Type B pancreatic cell (in vitro differentiated cells): ENCODE measurements at regions not wholly inside any gene's neighbourhood (a gene's known extent, or its start where the extent isn't known, plus 50 kb on each side); places are given as distances from the start of the nearest gene placed in this dataset.
A peak's percentile ranks its signal among the peaks of the same experiment; 100 is the strongest.

Experiments
- DNase-seq: peaks from one replicate; pipeline ENCODE4 v3.0.0; 2021; ENCODE audit warnings: mixed read lengths; ENCODE audit not compliant: unreplicated experiment; ENCODE audit errors: extremely low spot score
- H3K27ac Mint-ChIP-seq: 2 replicates; pipeline ENCODE4 v1.8.0; 2021; ENCODE audit warnings: mild to moderate bottlenecking, mixed read lengths
- H3K27me3 Mint-ChIP-seq: 2 replicates; pipeline ENCODE4 v1.8.0; 2021; ENCODE audit warnings: mixed read lengths
- H3K36me3 Mint-ChIP-seq: 2 replicates; pipeline ENCODE4 v1.8.0; 2021; ENCODE audit warnings: mixed read lengths
- H3K4me1 Mint-ChIP-seq: one replicate; pipeline ENCODE4 v1.8.0; 2021; ENCODE audit warnings: mixed read lengths; ENCODE audit not compliant: unreplicated experiment
- H3K4me3 Mint-ChIP-seq: 2 replicates; pipeline ENCODE4 v1.8.0; 2021; ENCODE audit warnings: mild to moderate bottlenecking, mixed read lengths
- H3K9me3 Mint-ChIP-seq: 2 replicates; pipeline ENCODE4 v1.8.0; 2021; ENCODE audit warnings: mixed read lengths
- TF ChIP-seq, protein P1 (sequence below): fragments of 200-600 bp; sonication (generic); conservative IDR thresholded peaks from 2 replicates; pipeline ENCODE4 v1.5.0; 2021; ENCODE audit warnings: antibody characterized with exemption, mild to moderate bottlenecking

DNA sequence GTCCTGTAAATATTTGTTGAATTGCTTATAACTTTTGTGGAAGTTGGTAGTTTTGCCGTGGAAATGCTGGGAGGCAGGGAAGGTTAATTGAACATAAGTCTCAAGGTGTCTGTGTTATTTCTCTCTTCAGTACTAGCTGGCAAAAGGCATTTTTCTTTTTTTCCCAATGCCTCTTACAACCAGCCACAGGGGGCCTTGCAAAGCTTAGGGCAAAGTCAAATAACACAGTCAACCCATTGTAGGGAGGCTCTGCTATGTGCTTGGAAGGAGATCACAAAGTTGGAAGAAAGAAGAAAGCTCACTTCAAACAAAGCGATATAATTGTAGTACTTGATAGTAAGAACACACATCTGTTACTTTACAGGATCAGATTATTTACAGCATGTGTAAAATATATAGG, 802.6 kb downstream of the PDHA2 start:
- H3K4me1 Mint-ChIP-seq, result peaks cover 5% of the 10 kb centered on the region
- peaks cover 5% of the 10 kb centered on the region for H3K9me3 Mint-ChIP-seq
- peaks cover 4% of the 10 kb centered on the region for H3K36me3 Mint-ChIP-seq
- no peak overlapping the region for H3K4me3 Mint-ChIP-seq
- H3K27ac Mint-ChIP-seq, result no peak overlapping the region
- TF ChIP-seq, protein P1, sequence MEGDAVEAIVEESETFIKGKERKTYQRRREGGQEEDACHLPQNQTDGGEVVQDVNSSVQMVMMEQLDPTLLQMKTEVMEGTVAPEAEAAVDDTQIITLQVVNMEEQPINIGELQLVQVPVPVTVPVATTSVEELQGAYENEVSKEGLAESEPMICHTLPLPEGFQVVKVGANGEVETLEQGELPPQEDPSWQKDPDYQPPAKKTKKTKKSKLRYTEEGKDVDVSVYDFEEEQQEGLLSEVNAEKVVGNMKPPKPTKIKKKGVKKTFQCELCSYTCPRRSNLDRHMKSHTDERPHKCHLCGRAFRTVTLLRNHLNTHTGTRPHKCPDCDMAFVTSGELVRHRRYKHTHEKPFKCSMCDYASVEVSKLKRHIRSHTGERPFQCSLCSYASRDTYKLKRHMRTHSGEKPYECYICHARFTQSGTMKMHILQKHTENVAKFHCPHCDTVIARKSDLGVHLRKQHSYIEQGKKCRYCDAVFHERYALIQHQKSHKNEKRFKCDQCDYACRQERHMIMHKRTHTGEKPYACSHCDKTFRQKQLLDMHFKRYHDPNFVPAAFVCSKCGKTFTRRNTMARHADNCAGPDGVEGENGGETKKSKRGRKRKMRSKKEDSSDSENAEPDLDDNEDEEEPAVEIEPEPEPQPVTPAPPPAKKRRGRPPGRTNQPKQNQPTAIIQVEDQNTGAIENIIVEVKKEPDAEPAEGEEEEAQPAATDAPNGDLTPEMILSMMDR, result peak; percentile 42
- no peaks in the 10 kb centered on the region for H3K27me3 Mint-ChIP-seq
- no peak for DNase-seq

DNA sequence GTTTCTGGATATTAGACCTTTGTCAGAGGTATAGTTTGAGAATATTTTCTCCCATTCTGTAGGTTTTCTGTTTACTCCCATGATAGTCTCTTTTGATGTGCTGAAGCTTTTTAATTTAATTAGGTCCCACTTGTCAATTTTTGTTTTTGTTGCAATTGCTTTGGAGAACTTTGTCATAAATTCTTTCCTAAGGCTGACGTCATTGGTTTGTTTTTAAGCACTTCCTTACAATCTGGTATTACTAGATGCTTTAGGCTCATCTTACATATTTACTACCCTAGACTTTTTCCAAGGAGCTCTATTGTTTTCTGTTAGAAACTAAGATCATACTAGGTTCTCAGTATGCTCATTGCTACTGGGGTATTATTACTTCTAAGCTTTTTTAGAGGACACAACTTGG, 806.3 kb downstream of the PDHA2 start:
- Mint-ChIP-seq H3K4me1 (peaks cover 5% of the 10 kb centered on the region), H3K27me3 (no peaks in the 10 kb centered on the region), H3K4me3 (no peak overlapping the region), H3K27ac (no peak overlapping the region), H3K36me3 (peaks cover 4% of the 10 kb centered on the region), H3K9me3 (peaks cover 5% of the 10 kb centered on the region)
- TF ChIP-seq, protein P1, result no peak
- no peak for DNase-seq

DNA sequence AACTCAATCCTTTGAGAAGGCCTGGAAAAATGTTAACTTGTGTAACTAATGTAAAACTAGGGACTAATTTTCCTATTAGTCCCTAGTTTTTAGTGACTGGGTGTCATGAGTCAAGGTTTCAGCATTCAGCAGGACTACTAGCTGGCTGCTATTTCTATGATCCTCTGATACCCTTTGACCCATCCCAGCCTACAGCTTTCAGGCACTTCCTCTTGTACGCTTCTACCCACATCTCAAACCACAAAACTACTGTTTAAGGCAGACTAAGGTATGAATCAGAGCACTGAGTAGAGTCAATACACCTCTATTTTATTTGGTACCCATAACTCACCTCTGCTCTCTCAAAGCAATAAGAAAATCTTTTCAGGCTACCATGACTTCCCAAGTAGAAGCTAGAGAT, 809.6 kb downstream of the PDHA2 start:
- TF ChIP-seq, protein P1, result no peak
- Mint-ChIP-seq H3K36me3 (peaks cover 4% of the 10 kb centered on the region), H3K9me3 (peaks cover 5% of the 10 kb centered on the region), H3K27me3 (no peaks in the 10 kb centered on the region), H3K4me1 (no peaks in the 10 kb centered on the region), H3K27ac (no peak overlapping the region), H3K4me3 (no peak overlapping the region)
- DNase-seq, result no peak

DNA sequence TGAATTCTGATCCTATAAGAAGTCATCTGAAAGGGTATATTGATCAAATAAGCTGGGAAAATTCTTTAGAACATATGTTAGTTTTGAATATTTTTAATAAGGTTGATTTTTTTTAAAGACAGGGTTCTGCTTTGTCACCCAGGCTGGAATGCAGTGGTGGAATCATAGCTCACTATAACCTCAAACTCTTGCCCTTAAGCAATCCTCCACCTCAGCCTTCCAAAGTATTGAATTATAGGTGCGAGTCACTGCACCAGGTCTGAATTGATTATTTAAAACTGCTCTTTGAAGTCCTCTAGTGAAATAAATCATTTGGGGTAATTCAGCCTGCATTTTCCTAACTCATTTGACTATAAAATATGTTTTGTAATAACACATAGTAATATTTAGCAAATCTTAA, 812.3 kb downstream of the PDHA2 start:
- no peak overlapping the region for H3K4me3 Mint-ChIP-seq
- H3K4me1 Mint-ChIP-seq, result no peaks in the 10 kb centered on the region
- no peaks in the 10 kb centered on the region for H3K9me3 Mint-ChIP-seq
- DNase-seq, result no peak
- TF ChIP-seq, protein P1, result no peak
- no peaks in the 10 kb centered on the region for H3K27me3 Mint-ChIP-seq
- no peak overlapping the region for H3K27ac Mint-ChIP-seq
- H3K36me3 Mint-ChIP-seq, result no peaks in the 10 kb centered on the region

DNA sequence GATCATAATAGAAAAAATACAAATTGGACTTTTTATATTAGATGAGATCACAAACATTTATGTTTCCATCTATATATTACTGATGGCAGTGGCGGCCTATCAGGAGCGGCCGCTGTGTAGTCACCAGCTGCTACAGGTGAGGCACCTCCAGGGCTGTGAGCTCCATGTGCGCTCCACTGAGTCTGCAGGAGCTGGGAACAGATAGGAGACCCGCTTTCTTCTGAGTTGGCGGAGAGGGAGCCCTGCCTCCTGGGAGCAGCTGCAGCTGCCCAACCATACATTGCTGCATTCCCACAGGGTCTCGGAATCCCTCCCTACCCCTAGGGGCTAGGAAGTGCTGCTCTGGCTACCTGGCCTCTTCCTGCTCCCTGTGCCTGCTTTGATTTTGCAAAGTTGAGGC, 812.9 kb downstream of the PDHA2 start:
- Mint-ChIP-seq H3K36me3 (no peaks in the 10 kb centered on the region), H3K4me3 (no peak overlapping the region)

More for the DNA sequence above, 812.9 kb downstream of the PDHA2 start:
- H3K9me3 Mint-ChIP-seq, result no peaks in the 10 kb centered on the region
- H3K27ac Mint-ChIP-seq, result no peak overlapping the region
- TF ChIP-seq, protein P1, result no peak
- DNase-seq, result no peak
- no peaks in the 10 kb centered on the region for H3K27me3 Mint-ChIP-seq
- no peaks in the 10 kb centered on the region for H3K4me1 Mint-ChIP-seq
